Middle frontal gyrus (tissue), 1 donor: ENCODE measurements at regions not wholly inside any gene's neighbourhood (a gene's known extent, or its start where the extent isn't known, plus 50 kb on each side); places are given as distances from the start of the nearest gene placed in this dataset.

Experiments
- DNase-seq: peaks from one replicate; pipeline ENCODE4 v3.0.0-alpha.2; 2015; ENCODE audit warnings: low spot score; ENCODE audit errors: extremely low spot score

DNA sequence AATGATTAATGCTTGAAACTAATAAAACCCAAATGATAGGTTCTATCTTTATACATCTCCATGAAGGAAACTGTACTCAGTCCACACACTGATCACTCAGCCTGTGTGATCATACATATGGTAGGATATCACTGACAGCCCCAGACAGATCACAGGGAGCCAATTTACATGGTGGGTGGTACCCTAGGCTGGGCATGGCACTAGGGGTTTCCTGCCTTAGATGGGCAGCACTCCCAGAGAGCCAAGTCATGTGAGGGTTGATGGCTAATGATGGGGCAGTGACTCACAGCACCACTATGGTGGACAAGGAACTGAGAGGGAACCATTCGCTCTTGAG, 89.6 kb upstream of the PTPRR start:
- DNase-seq, result no peak

DNA sequence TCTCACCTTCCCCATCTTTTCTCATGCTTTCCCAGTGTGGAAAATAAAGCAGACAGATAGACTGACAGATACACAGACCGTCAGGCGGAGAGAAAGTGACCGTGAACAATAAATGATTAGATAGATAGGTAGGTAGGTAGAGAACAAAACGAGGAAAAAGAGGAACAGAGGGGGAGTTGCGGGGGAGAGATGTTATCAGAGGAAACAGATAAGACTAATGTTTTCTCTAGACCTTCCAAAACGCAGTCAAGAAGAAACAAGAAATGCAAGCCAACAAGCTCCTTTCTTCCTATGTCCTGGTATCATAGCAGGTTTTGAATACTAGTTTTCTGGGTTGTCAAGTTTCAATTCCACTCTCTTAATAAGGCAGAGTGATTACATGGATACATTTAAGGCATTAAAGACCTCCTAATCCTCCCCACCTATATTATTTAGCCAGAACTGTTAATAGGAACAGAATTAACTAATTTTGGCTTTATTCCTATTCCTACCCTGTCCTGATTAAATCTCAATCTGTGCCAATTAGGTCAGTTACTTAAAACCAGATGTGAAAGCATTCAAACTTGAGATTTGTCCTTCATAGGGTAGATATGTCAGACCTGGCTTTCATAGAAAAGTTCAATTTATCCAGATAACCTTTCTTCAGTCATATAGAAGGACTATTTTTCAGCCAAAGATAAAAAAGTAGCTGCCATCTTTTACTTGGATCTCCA, 89.0 kb upstream of the PTPRR start:
- no peak for DNase-seq

GRCh38 chr12:71008616-71009015, 88.1 kb upstream of the PTPRR start:
- DNase-seq, result no peak

- DNase-seq, result no peak
These were observed 87.4 kb upstream of the PTPRR start for GRCh38 chr12:71007781-71008404.

DNA sequence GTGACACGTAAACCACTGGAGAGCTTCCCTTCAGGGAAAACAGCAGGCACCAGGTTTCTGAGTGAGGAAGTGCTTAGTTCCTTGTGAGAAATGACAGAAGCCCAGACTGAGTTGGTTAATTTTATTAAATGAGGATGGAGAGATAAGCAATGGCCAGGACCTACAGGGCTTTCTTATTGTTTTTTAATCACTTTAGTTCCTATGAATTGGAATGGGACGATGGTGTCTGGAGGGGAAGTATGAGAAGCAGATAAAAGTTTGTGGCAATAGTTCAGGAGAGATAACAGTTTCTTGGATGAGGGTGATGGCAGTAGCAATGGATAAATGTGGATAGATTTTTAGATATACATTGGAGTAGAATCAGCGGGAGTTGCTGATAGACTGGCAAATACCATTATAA, 86.5 kb upstream of the PTPRR start:
- DNase-seq, result no peak

GRCh38 chr12:71005166-71005565, 84.6 kb upstream of the PTPRR start:
- DNase-seq, result no peak

DNA sequence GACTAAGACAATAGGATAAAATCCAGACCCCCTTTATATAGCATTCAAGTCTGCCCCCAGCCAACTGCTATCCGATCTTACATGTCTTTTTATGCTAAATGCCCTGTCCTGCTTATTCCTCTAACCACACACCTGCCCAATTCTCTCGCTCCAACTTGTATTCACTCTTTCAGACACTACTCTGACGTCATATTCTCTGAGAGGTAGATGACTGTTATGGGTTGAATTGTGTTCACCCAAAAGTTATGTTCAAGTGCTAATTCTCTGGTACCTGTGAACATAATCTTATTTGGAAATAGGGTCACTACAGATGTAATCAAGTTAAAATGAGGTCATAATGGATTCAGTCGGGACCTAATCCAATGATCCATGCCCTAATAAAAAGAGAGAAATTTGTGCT, 84.0 kb upstream of the PTPRR start:
- DNase-seq, result no peak

- DNase-seq, result no peak
These were observed 80.2 kb upstream of the PTPRR start for GRCh38 chr12:71000748-71001147.

GRCh38 chr12:71000255-71000654, 79.7 kb upstream of the PTPRR start:
- no peak for DNase-seq

DNA sequence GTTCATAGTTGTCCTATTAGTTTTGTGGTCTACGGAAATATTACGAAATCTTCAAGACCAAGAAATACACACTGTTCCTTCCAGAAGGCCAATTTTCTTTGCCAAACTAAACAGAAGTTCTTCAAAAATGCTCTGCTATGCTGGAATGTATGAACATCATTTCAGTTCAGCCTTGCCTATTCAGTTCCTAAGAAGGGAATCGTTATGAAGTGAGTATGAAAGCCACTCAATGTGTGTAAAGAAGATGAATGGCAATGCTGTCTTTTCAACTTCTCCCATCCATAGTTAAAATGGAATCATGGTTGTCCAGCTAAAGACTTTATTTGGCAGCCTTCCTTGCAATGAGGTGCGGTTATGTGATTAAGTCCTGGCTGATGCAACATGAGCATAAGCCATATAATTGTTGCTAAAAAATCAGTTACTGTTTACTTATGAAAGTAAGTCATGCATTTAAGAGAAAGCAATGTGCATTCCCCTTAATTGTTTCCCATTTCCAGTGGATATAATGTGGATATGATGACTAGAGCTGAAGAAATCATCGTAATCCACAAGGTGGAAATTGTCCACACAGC, 73.8 kb upstream of the PTPRR start:
- DNase-seq, result no peak

- no peak for DNase-seq
These were observed 68.7 kb upstream of the PTPRR start for GRCh38 chr12:70989232-70989631.

DNA sequence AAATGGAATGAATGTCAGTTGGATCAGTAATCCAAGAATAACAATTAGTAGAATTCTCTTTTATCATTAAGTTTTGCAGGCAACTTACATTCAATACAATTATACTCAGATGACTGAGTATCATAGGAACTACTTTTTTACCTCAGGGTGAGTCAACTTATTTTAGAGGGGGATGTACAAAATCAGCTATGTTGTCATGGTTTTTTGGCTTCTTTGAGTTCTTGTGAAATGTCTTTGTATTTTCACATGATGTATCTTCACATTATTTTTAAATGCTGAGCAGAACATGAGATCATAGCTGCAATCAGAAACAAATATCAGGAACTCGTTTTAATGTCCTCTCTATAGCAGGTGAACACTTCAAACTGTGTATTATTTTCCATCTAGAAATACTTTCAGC, 65.3 kb upstream of the PTPRR start:
- no peak for DNase-seq

GRCh38 chr12:70983692-70984091, 63.2 kb upstream of the PTPRR start:
- DNase-seq, result no peak

DNA sequence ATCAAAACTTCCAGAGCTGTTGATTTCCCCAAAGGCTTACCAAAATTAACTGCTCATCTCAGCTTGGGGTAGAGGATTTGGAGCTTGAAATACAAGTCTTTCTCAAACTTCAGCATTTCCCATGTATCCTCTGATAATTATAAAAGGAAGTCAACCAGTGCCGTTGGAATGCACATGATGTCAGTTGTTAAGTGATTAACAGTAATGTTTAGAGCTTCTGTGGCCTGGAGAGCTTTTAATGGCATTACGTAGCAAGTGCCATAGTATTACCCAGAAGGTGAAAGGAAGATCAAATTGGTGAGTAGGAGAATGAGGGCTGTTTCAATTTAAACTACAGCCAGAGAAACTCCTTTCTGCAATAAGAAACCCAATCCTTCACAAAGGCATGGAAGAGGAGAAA, 62.5 kb upstream of the PTPRR start:
- DNase-seq, result no peak

DNA sequence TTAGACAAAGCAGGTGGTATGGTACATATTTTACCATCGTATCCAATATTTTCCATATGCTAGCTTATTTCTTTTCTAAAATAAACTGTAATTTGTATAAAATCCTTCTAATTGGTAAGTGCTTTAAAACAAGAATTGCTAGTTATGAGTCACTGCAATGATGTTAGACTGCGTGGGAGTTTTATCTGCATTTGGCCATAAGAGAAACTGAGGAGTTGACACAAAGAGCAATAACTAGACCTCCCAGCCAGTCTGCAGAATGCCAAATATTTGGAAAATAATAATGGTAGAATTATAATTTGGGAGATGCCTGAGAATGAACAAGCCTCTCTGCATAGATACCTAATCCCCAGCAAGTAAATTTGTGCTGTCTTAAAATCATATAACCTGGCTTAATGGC, 61.7 kb upstream of the PTPRR start:
- DNase-seq, result no peak

GRCh38 chr12:70971001-70971794, 50.7 kb upstream of the PTPRR start:
- DNase-seq, result no peak
